SU-DHL-6 (cell line): ENCODE measurements at regions not wholly inside any gene's neighbourhood (a gene's known extent, or its start where the extent isn't known, plus 50 kb on each side); places are given as distances from the start of the nearest gene placed in this dataset.

Experiments used
- H2AFZ ChIP-seq: fragments of 200-600 bp; sonication (generic); 2 replicates; pipeline ENCODE4 v1.6.1; 2014; ENCODE audit warnings: low read depth, mild to moderate bottlenecking, moderate library complexity, mixed read lengths, antibody characterized with exemption, low read length; ENCODE audit not compliant: severe bottlenecking
- H3F3A ChIP-seq: fragments of 200-600 bp; shearing (Covaris generic); 2 replicates; pipeline ENCODE4 v1.6.0; 2016; ENCODE audit warnings: antibody characterized with exemption, mild to moderate bottlenecking; ENCODE audit not compliant: insufficient read depth
- H3K27ac ChIP-seq: fragments of 200-600 bp; sonication (generic); 2 replicates; pipeline ENCODE4 v1.5.1; 2016; ENCODE audit warnings: low read depth, mild to moderate bottlenecking, low read length, moderate library complexity, mixed read lengths
- H3K27me3 ChIP-seq: fragments of 200-600 bp; sonication (generic), shearing (Covaris generic); 2 replicates; pipeline ENCODE4 v1.6.0; 2014; ENCODE audit warnings: mild to moderate bottlenecking, low read length
- H3K36me3 ChIP-seq: fragments of 200-600 bp; sonication (generic); 2 replicates; pipeline ENCODE4 v1.6.1; 2014; ENCODE audit warnings: mild to moderate bottlenecking, low read length, mixed read lengths
- H3K4me2 ChIP-seq: fragments of 300-600, 200-600 bp; shearing (Covaris generic), sonication (generic); 2 replicates; pipeline ENCODE4 v1.6.0; 2014; ENCODE audit warnings: low read length, low read depth, mild to moderate bottlenecking; ENCODE audit not compliant: poor library complexity, severe bottlenecking
- H3K4me3 ChIP-seq: fragments of 200-600 bp; sonication (generic); 2 replicates; pipeline ENCODE4 v1.5.1; 2014; ENCODE audit warnings: antibody characterized with exemption, low read length, mild to moderate bottlenecking, mixed read lengths; ENCODE audit not compliant: insufficient read depth, poor library complexity, severe bottlenecking
- H3K79me2 ChIP-seq: fragments of 200-600 bp; sonication (generic); 2 replicates; pipeline ENCODE4 v1.6.1; 2014; ENCODE audit warnings: mild to moderate bottlenecking, low read length, moderate library complexity; ENCODE audit not compliant: insufficient read depth
- H3K9ac ChIP-seq: fragments of 200-600 bp; sonication (generic); 2 replicates; pipeline ENCODE4 v1.7.0; 2014; ENCODE audit warnings: mild to moderate bottlenecking, low read length
- H3K9me2 ChIP-seq: fragments of 200-600 bp; sonication (generic); replicated peaks from 2 replicates; pipeline ENCODE4 v1.6.1; 2014; ENCODE audit warnings: low read length; ENCODE audit not compliant: insufficient read depth
- H3K9me3 ChIP-seq: fragments of 200-600 bp; sonication (generic); 2 replicates; pipeline ENCODE4 v1.6.1; 2014; ENCODE audit warnings: low read length, mixed read lengths; ENCODE audit not compliant: insufficient read depth
- H4K20me1 ChIP-seq: fragments of 200-600 bp; sonication (generic); 2 replicates; pipeline ENCODE4 v1.6.1; 2014; ENCODE audit warnings: low read depth, mild to moderate bottlenecking, antibody characterized with exemption, low read length, moderate library complexity, mixed read lengths
- CTCF ChIP-seq: fragments of 200-600 bp; sonication (generic); IDR thresholded peaks from one replicate; pipeline ENCODE4 v1.5.1; 2017; ENCODE audit warnings: antibody characterized with exemption, mild to moderate bottlenecking, low read length, moderate library complexity; ENCODE audit not compliant: insufficient read depth, poor library complexity, severe bottlenecking
- EZH2phosphoT487 ChIP-seq: fragments of 200-600 bp; sonication (generic), shearing (Covaris generic); conservative IDR thresholded peaks from 2 replicates; pipeline ENCODE4 v1.6.1; 2018; ENCODE audit warnings: mild to moderate bottlenecking, antibody characterized with exemption, low read length, moderate library complexity, mixed read lengths

GRCh38 chr5:82390088-82390487 lies 111.9 kb upstream of the RPS23 start:
- Histone ChIP-seq H3K9me2 (no peaks in the 10 kb centered on the region), H3K36me3 (no peaks in the 10 kb centered on the region), H3K4me2 (no peak overlapping the region), H3K4me3 (no peak overlapping the region), H3F3A (no peaks in the 10 kb centered on the region), H4K20me1 (no peaks in the 10 kb centered on the region), H3K27ac (no peak overlapping the region), H3K9ac (no peak overlapping the region), H2AFZ (no peak overlapping the region), H3K9me3 (no peaks in the 10 kb centered on the region), H3K27me3 (no peaks in the 10 kb centered on the region), H3K79me2 (no peaks in the 10 kb centered on the region)
- TF ChIP-seq CTCF (no peak), EZH2phosphoT487 (no peak)

GRCh38 chr5:82389347-82389746 lies 111.2 kb upstream of the RPS23 start:
- Histone ChIP-seq H3K4me2 (no peak overlapping the region), H3F3A (no peaks in the 10 kb centered on the region), H3K9ac (no peak overlapping the region), H3K9me3 (no peaks in the 10 kb centered on the region), H3K27ac (no peak overlapping the region), H4K20me1 (no peaks in the 10 kb centered on the region), H2AFZ (no peak overlapping the region), H3K27me3 (no peaks in the 10 kb centered on the region), H3K9me2 (no peaks in the 10 kb centered on the region), H3K4me3 (no peak overlapping the region), H3K36me3 (no peaks in the 10 kb centered on the region), H3K79me2 (no peaks in the 10 kb centered on the region)
- TF ChIP-seq CTCF (no peak), EZH2phosphoT487 (no peak)

- Histone ChIP-seq H3K27me3 (no peaks in the 10 kb centered on the region), H3K79me2 (no peaks in the 10 kb centered on the region), H2AFZ (no peak overlapping the region), H3K4me2 (no peak overlapping the region), H4K20me1 (no peaks in the 10 kb centered on the region), H3K9me2 (no peaks in the 10 kb centered on the region), H3K36me3 (no peaks in the 10 kb centered on the region), H3K27ac (no peak overlapping the region), H3F3A (no peaks in the 10 kb centered on the region), H3K9me3 (no peaks in the 10 kb centered on the region), H3K9ac (no peak overlapping the region), H3K4me3 (no peak overlapping the region)
- TF ChIP-seq CTCF = no peak
- TF ChIP-seq EZH2phosphoT487 = no peak
Measured at GRCh38 chr5:82388181-82388580, 110.0 kb upstream of the RPS23 start.

- TF ChIP-seq EZH2phosphoT487 (no peak), CTCF (no peak)
- Histone ChIP-seq H3F3A (no peaks in the 10 kb centered on the region), H3K9me3 (no peaks in the 10 kb centered on the region), H3K9me2 (no peaks in the 10 kb centered on the region), H3K27me3 (no peaks in the 10 kb centered on the region), H3K4me3 (no peak overlapping the region), H3K79me2 (no peaks in the 10 kb centered on the region), H3K36me3 (no peaks in the 10 kb centered on the region), H2AFZ (no peak overlapping the region), H3K9ac (no peak overlapping the region), H3K27ac (no peak overlapping the region), H4K20me1 (no peaks in the 10 kb centered on the region), H3K4me2 (no peak overlapping the region)
Measured at GRCh38 chr5:82387819-82388166, 109.6 kb upstream of the RPS23 start.
